Uterus (tissue), 3 donors: ENCODE measurements at regions not wholly inside any gene's neighbourhood (a gene's known extent, or its start where the extent isn't known, plus 50 kb on each side); places are given as distances from the start of the nearest gene placed in this dataset.

Source experiments
- DNase-seq, 2 donors: peaks; one replicate each; pipeline ENCODE4 v3.0.0-alpha.2; 2019 to 2020
- H3K27ac ChIP-seq, 2 donors: fragments of 200-600 bp; sonication (generic); 1 replicate in 1 of 2; 2 replicates in 1 of 2; pipeline ENCODE4 v1.5.1; 2016 to 2018
- H3K27me3 ChIP-seq, 2 donors: fragments of 200-600 bp; sonication (generic); one replicate each; pipeline ENCODE4 v1.5.1; 2018 to 2019; ENCODE audit warnings: control low read depth in 1 of 2
- H3K36me3 ChIP-seq, 2 donors: fragments of 200-600 bp; sonication (generic); one replicate each; pipeline ENCODE4 v1.5.1; 2019; ENCODE audit warnings: control low read depth in 1 of 2
- H3K4me1 ChIP-seq, 2 donors: fragments of 200-600 bp; sonication (generic); one replicate each; pipeline ENCODE4 v1.5.1; 2018 to 2019; ENCODE audit warnings: control low read depth in 1 of 2
- H3K4me3 ChIP-seq, 2 donors: fragments of 200-600 bp; sonication (generic); 1 replicate in 1 of 2; 2 replicates in 1 of 2; pipeline ENCODE4 v1.5.1; 2018 to 2019; ENCODE audit warnings: mild to moderate bottlenecking in 1 of 2
- H3K9me3 ChIP-seq, 2 donors: fragments of 200-600 bp; sonication (generic); one replicate each; pipeline ENCODE4 v1.5.1; 2019; ENCODE audit warnings: control low read depth in 1 of 2
- CTCF ChIP-seq, 4 experiments: fragments of 200-600 bp in 2 of 4; fragments of 450-650 bp in 2 of 4; sonication (generic) in 2 of 4; IDR thresholded peaks; one replicate each; pipeline ENCODE4 v1.5.1; 2016 to 2019; ENCODE audit warnings: antibody characterized with exemption in 4 of 4, mild to moderate bottlenecking in 2 of 4, moderate library complexity in 1 of 4
- POLR2A ChIP-seq, 2 donors: fragments of 450-650 bp; IDR thresholded peaks; one replicate each; pipeline ENCODE4 v1.6.1; 2016; ENCODE audit warnings: antibody characterized with exemption in 2 of 2, mild to moderate bottlenecking in 1 of 2, moderate library complexity in 1 of 2
- intact Hi-C: fragments of 100-400 bp; cut with DNase I; formaldehyde crosslinking; loops from one replicate; pipeline ENCODE4 v1.15.1; 2023; ENCODE audit warnings: low total_unique reads
- donor health status: DM: yes; HTN: yes; CAD: no.

DNA sequence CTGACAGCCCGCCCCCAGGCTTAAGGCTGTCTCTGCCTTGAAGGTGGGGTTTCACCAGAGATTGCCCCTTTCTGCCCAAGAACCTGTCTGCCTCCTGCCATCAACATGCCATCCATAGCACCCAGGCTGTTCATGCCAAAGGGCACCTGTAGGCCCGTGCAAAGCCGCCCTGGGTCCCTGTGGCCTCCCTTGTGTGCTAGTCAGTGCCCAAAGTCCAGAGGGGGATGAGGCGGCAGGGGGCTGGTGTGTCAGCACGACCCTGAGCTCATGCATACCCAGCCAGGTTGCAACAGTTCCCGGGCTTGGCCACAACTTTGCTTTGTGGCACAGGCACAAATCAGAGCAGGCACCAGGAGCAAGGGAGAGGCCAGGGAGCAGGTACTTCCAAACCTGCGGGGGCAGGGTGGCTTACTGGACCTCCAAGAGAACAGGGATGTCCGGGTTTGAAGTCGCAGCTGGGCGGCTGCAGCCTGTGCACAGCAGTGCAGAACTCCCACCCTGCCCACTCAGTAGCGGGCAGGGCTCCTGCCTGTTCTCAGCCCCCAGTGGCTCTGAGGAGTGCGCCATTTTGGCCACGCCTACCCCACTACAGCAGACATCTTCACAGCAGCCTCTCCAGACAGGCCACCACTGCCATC lies 671.1 kb upstream of the GRM3 start:
- Histone ChIP-seq H3K27me3 (no peaks in the 10 kb centered on the region), H3K36me3 (no peaks in the 10 kb centered on the region), H3K4me3 (no peak overlapping the region), H3K27ac (no peak overlapping the region), H3K4me1 (no peaks in the 10 kb centered on the region), H3K9me3 (no peaks in the 10 kb centered on the region)
- no peak for DNase-seq
- intact Hi-C loops, result no loop called here
- TF ChIP-seq CTCF (IDR thresholded peaks at IDR 0.05) (no peak), POLR2A (IDR thresholded peaks at IDR 0.05) (no peak)

DNA sequence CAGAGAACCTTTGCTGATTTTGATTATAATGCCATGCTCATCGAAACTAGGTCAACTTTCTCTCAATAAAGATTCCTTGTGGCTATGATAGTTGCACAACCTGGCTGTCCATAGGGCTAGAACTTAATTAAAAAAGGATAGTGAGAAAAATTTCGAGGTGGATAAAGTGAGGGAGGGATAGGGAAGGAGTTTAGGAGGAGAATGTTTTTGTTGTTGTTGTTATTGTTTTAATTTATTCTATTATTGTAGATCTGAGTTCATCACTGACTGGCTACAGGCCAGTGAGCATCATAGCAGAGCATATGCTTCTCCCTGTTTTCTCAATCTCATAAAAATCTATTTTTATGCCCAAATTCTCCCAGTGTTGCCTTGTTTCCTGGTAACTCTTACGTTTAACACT lies 688.7 kb upstream of the GRM3 start:
- H3K27me3 ChIP-seq, result no peaks in the 10 kb centered on the region
- no peaks in the 10 kb centered on the region for H3K4me1 ChIP-seq
- H3K36me3 ChIP-seq, result no peaks in the 10 kb centered on the region
- TF ChIP-seq CTCF (IDR thresholded peaks at IDR 0.05) (no peak), POLR2A (IDR thresholded peaks at IDR 0.05) (no peak)
- H3K4me3 ChIP-seq, result no peak overlapping the region
- DNase-seq, result no peak
- intact Hi-C loops, result no loop called here
- H3K27ac ChIP-seq, result no peak overlapping the region
- H3K9me3 ChIP-seq, result no peaks in the 10 kb centered on the region

DNA sequence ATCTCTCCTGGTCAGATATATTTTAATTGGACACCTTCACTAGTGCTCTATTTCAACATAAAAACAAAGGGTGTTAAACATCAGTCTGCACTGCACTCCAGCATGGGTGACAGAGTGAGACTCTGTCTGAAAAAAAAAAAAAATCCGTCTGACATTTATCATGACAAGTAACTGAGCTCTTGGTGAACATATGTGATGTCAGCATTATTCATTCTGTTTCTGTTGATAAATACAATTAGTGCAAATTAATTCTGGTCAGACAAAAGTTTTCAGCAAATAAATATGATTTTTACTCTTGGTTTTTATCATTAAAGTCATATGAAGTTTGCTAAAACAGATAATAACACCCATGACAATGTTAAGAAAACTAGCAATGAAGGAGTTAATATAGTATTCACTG lies 692.8 kb upstream of the GRM3 start:
- H3K27ac ChIP-seq, result no peak overlapping the region
- intact Hi-C loops, result no loop called here
- H3K4me3 ChIP-seq, result no peak overlapping the region
- no peaks in the 10 kb centered on the region for H3K27me3 ChIP-seq
- H3K4me1 ChIP-seq, result no peaks in the 10 kb centered on the region
- DNase-seq, result no peak
- H3K9me3 ChIP-seq, result no peaks in the 10 kb centered on the region
- no peaks in the 10 kb centered on the region for H3K36me3 ChIP-seq
- no peak for TF ChIP-seq CTCF (IDR thresholded peaks at IDR 0.05)

GRCh38 chr7:85950418-85950817 lies 693.3 kb upstream of the GRM3 start:
- H3K27me3 ChIP-seq, result no peaks in the 10 kb centered on the region
- TF ChIP-seq POLR2A (IDR thresholded peaks at IDR 0.05) (no peak), CTCF (IDR thresholded peaks at IDR 0.05) (no peak)
- no peak for DNase-seq
- H3K4me1 ChIP-seq, result no peaks in the 10 kb centered on the region
- no peaks in the 10 kb centered on the region for H3K9me3 ChIP-seq
- no peaks in the 10 kb centered on the region for H3K36me3 ChIP-seq
- intact Hi-C loops, result no loop called here
- H3K4me3 ChIP-seq, result no peak overlapping the region
- no peak overlapping the region for H3K27ac ChIP-seq

- Histone ChIP-seq H3K27me3 (no peaks in the 10 kb centered on the region), H3K4me3 (no peak overlapping the region), H3K36me3 (no peaks in the 10 kb centered on the region), H3K9me3 (peaks cover 0 to 3% of the 10 kb centered on the region in 2 donors), H3K4me1 (no peaks in the 10 kb centered on the region), H3K27ac (no peak overlapping the region)
- no peak for DNase-seq
- intact Hi-C loops, result no loop called here
- TF ChIP-seq POLR2A (IDR thresholded peaks at IDR 0.05) (no peak), CTCF (IDR thresholded peaks at IDR 0.05) (no peak)
Observed at GRCh38 chr7:85947767-85948166, 695.9 kb upstream of the GRM3 start.
